ENCODE measurements at regions not wholly inside any gene's neighbourhood (a gene's known extent, or its start where the extent isn't known, plus 50 kb on each side); places are given as distances from the start of the nearest gene placed in this dataset.

DNA sequence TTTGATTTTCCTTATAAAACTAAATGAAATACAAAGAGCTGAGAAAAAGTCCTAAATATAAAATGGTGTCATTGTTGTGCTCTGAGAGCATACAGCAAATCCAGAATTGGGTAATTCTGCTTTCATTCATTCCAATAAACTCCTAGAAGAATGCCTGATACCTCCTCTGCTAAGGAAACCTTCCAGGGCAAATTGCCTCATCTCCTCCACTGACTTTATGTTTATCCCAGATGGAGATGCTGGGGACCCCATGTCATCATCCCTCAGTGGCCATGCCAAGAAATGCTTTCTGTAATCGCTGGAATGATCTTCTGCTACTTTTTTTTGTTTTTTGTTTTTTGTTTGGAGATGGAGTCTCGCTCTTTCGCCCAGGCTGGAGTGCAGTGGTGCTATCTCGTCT lies 119.3 kb upstream of the PRKCQ start:
- Histone ChIP-seq H3K36me3 (ENCODE audit: control insufficient read depth in 4 of 4, insufficient read depth in 4 of 4, low read length in 3 of 4) (peaks cover 0 to 2% (median 0%) of the 10 kb centered on the region in 4 experiments), H3K4me3 (ENCODE audit: control insufficient read depth in 1 of 7, extremely low read depth in 1 of 7, insufficient read depth in 4 of 7, low read depth in 2 of 7, low read length in 6 of 7) (no peak overlapping the region), H3K4me1 (ENCODE audit: control extremely low read depth in 1 of 4, control insufficient read depth in 4 of 4, insufficient read depth in 4 of 4, low read length in 3 of 4) (no peaks in the 10 kb centered on the region), H3K27me3 (replicated peaks in 2 of 5; ENCODE audit: control insufficient read depth in 4 of 5, insufficient read depth in 5 of 5, low read length in 4 of 5) (peaks cover 0 to 4% (median 0%) of the 10 kb centered on the region in 5 experiments), H3K27ac (ENCODE audit: insufficient read depth in 1 of 2, low read depth in 1 of 2, low read length in 2 of 2, poor library complexity in 1 of 2, severe bottlenecking in 2 of 2) (no peak overlapping the region), H3K9me3 (ENCODE audit: control extremely low read depth in 1 of 5, control insufficient read depth in 4 of 5, insufficient read depth in 2 of 5, low read depth in 1 of 5, low read length in 4 of 5) (no peaks in the 10 kb centered on the region)
- POLR2A ChIA-PET = no interaction called here
- CTCF ChIA-PET = no interaction called here
- WGBS (ENCODE audit: insufficient coverage) = 100% methylated on average over 3 of the region's 4 CpGs
- no peak for DNase-seq

DNA sequence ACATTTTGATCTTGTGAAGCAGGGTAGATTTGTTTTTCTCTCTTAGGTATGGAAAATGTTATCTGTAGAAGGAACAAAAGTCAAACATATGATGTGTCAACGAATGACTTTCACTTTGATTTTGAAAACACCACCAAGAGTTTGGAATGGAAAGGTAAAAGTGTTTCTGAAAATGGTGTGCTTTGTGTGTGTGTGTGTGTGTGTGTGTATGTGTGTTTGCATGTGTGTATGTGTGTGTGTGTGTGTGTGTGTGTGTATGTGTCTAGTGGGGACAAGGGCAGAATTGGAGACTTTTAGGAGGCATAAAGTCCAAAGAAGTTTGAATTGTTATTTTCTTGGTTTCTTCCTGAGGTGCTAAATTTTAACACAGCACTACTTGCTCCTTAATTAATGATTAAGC lies 115.4 kb upstream of the PRKCQ start:
- WGBS (ENCODE audit: insufficient coverage) = 100% methylated on average over 1 of the region's 1 CpG
- DNase-seq = no peak
- no peak overlapping the region for H3K4me3 ChIP-seq (ENCODE audit: control insufficient read depth in 1 of 7, extremely low read depth in 1 of 7, insufficient read depth in 4 of 7, low read depth in 2 of 7, low read length in 6 of 7)
- H3K36me3 ChIP-seq (ENCODE audit: control insufficient read depth in 4 of 4, insufficient read depth in 4 of 4, low read length in 3 of 4) = peaks cover 0 to 2% (median 0%) of the 10 kb centered on the region in 4 experiments
- no peaks in the 10 kb centered on the region for H3K4me1 ChIP-seq (ENCODE audit: control extremely low read depth in 1 of 4, control insufficient read depth in 4 of 4, insufficient read depth in 4 of 4, low read length in 3 of 4)
- no peaks in the 10 kb centered on the region for H3K9me3 ChIP-seq (ENCODE audit: control extremely low read depth in 1 of 5, control insufficient read depth in 4 of 5, insufficient read depth in 2 of 5, low read depth in 1 of 5, low read length in 4 of 5)
- H3K27me3 ChIP-seq (replicated peaks in 2 of 5; ENCODE audit: control insufficient read depth in 4 of 5, insufficient read depth in 5 of 5, low read length in 4 of 5) = peaks cover 0 to 4% (median 0%) of the 10 kb centered on the region in 5 experiments
- ChIA-PET CTCF (interaction anchor here (1.2 to 1.5 kb wide), 2 partner anchors 16 to 28 kb away, joined by 3 to 4 read pairs; no protein-coding TSS in a partner anchor), POLR2A (interaction anchor here (0.6 kb wide), 1 partner anchor 202 kb away, joined by 3 read pairs; no protein-coding TSS in a partner anchor)
- no peak overlapping the region for H3K27ac ChIP-seq (ENCODE audit: insufficient read depth in 1 of 2, low read depth in 1 of 2, low read length in 2 of 2, poor library complexity in 1 of 2, severe bottlenecking in 2 of 2)

DNA sequence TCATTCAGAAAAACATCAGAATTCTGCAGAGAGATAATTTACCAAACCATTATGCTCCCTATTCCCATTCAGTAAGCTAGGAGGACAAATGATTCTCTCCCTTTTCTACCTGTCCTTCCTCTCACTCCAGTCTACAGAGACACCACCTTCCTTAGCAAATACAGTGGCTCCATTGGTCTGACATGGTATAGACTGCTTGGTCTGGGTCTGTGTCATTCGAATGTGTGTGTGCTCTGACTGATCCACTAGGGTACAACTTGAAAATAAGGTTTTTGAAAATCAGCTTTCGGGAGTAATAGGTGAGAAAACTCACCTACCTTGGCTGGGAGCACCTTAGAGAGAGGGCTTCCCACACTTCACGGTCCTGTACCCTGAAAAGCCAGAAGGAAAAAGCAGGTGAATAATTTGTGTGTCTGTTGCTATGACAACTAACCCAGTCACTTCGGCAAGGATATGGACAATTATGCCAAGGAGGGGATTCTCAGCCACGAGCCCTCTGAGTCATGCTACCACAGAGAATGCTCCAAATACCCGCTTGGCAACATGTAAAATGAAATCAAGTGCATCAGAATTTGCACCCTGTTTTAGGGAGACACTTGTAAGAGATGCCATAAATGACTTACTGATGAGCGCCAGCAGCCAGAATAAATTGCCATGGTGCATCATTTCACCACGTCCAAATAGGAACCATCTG lies 114.5 kb upstream of the PRKCQ start:
- no peak overlapping the region for H3K4me3 ChIP-seq (ENCODE audit: control insufficient read depth in 1 of 7, extremely low read depth in 1 of 7, insufficient read depth in 4 of 7, low read depth in 2 of 7, low read length in 6 of 7)
- H3K27ac ChIP-seq (ENCODE audit: insufficient read depth in 1 of 2, low read depth in 1 of 2, low read length in 2 of 2, poor library complexity in 1 of 2, severe bottlenecking in 2 of 2) = no peak overlapping the region
- CTCF ChIA-PET = interaction anchor here (1.5 kb wide), 1 partner anchor 15 kb away, joined by 4 read pairs; no protein-coding TSS in a partner anchor
- DNase-seq = peak in 2 of 3 donors; percentile 17 to 21
- WGBS (ENCODE audit: insufficient coverage) = 87% methylated on average over 7 of the region's 8 CpGs
- POLR2A ChIA-PET = no interaction called here
- H3K9me3 ChIP-seq (ENCODE audit: control extremely low read depth in 1 of 5, control insufficient read depth in 4 of 5, insufficient read depth in 2 of 5, low read depth in 1 of 5, low read length in 4 of 5) = no peaks in the 10 kb centered on the region
- H3K27me3 ChIP-seq (replicated peaks in 2 of 5; ENCODE audit: control insufficient read depth in 4 of 5, insufficient read depth in 5 of 5, low read length in 4 of 5) = peaks cover 0 to 4% (median 0%) of the 10 kb centered on the region in 5 experiments
- no peaks in the 10 kb centered on the region for H3K4me1 ChIP-seq (ENCODE audit: control extremely low read depth in 1 of 4, control insufficient read depth in 4 of 4, insufficient read depth in 4 of 4, low read length in 3 of 4)
- H3K36me3 ChIP-seq (ENCODE audit: control insufficient read depth in 4 of 4, insufficient read depth in 4 of 4, low read length in 3 of 4) = peaks cover 0 to 2% (median 0%) of the 10 kb centered on the region in 4 experiments

DNA sequence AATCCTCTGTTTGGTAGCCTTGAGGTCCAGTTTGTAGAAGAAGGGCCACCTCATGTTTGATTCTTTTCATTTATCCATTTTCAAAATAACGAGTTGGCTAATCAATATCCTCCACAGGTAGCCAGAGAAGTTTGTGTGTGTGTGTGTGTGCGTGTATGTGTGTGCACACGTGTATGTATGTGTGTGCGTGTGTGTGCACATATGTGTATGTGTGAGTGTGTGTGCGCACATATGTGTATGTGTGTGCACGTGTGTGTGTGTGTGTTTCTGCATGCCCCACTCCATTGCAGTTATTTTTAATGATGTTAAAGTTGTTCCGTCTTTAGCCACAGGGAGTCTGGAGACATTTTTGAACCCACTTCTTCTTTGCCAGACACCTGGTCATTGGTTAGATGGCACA lies 112.8 kb upstream of the PRKCQ start:
- Histone ChIP-seq H3K27ac (ENCODE audit: insufficient read depth in 1 of 2, low read depth in 1 of 2, low read length in 2 of 2, poor library complexity in 1 of 2, severe bottlenecking in 2 of 2) (no peak overlapping the region), H3K27me3 (replicated peaks in 2 of 5; ENCODE audit: control insufficient read depth in 4 of 5, insufficient read depth in 5 of 5, low read length in 4 of 5) (no peaks in the 10 kb centered on the region), H3K36me3 (ENCODE audit: control insufficient read depth in 4 of 4, insufficient read depth in 4 of 4, low read length in 3 of 4) (peaks cover 0 to 2% (median 0%) of the 10 kb centered on the region in 4 experiments), H3K4me3 (ENCODE audit: control insufficient read depth in 1 of 7, extremely low read depth in 1 of 7, insufficient read depth in 4 of 7, low read depth in 2 of 7, low read length in 6 of 7) (no peak overlapping the region), H3K9me3 (ENCODE audit: control extremely low read depth in 1 of 5, control insufficient read depth in 4 of 5, insufficient read depth in 2 of 5, low read depth in 1 of 5, low read length in 4 of 5) (no peaks in the 10 kb centered on the region), H3K4me1 (ENCODE audit: control extremely low read depth in 1 of 4, control insufficient read depth in 4 of 4, insufficient read depth in 4 of 4, low read length in 3 of 4) (peaks cover 0 to 3% (median 0%) of the 10 kb centered on the region in 4 experiments)
- WGBS (ENCODE audit: insufficient coverage) = 100% methylated on average over 5 of the region's 7 CpGs
- DNase-seq = no peak
- CTCF ChIA-PET = no interaction called here
- POLR2A ChIA-PET = no interaction called here

DNA sequence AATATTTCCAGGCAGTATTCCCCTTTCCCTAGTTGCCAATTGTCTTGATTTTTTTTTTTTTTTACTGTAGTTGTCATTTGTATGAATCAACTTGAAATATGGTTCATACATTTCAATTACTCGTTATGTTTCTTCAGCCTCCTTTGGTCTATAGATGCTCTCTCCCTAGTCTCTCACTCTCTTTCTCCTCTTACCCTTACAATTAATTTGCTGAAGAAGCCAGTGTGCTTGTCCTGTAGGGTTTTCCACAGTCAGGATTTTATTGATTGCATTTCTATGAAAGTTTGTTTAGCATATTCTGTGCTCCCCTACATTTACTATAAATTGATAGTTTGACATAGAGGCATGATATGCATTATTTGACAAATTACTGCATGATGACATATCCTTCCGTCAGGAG lies 112.0 kb upstream of the PRKCQ start:
- peaks cover 0 to 2% (median 0%) of the 10 kb centered on the region in 4 experiments for H3K36me3 ChIP-seq (ENCODE audit: control insufficient read depth in 4 of 4, insufficient read depth in 4 of 4, low read length in 3 of 4)
- H3K27me3 ChIP-seq (replicated peaks in 2 of 5; ENCODE audit: control insufficient read depth in 4 of 5, insufficient read depth in 5 of 5, low read length in 4 of 5) = no peaks in the 10 kb centered on the region
- H3K4me1 ChIP-seq (ENCODE audit: control extremely low read depth in 1 of 4, control insufficient read depth in 4 of 4, insufficient read depth in 4 of 4, low read length in 3 of 4) = peaks cover 0 to 3% (median 0%) of the 10 kb centered on the region in 4 experiments
- H3K27ac ChIP-seq (ENCODE audit: insufficient read depth in 1 of 2, low read depth in 1 of 2, low read length in 2 of 2, poor library complexity in 1 of 2, severe bottlenecking in 2 of 2) = no peak overlapping the region
- WGBS (ENCODE audit: insufficient coverage) = 83% methylated on average over 1 of the region's 2 CpGs
- CTCF ChIA-PET = no interaction called here
- H3K4me3 ChIP-seq (ENCODE audit: control insufficient read depth in 1 of 7, extremely low read depth in 1 of 7, insufficient read depth in 4 of 7, low read depth in 2 of 7, low read length in 6 of 7) = no peak overlapping the region
- POLR2A ChIA-PET = interaction anchor here (0.7 kb wide), 1 partner anchor 251 kb away, joined by 9 read pairs; no protein-coding TSS in a partner anchor
- no peak for DNase-seq
- H3K9me3 ChIP-seq (ENCODE audit: control extremely low read depth in 1 of 5, control insufficient read depth in 4 of 5, insufficient read depth in 2 of 5, low read depth in 1 of 5, low read length in 4 of 5) = no peaks in the 10 kb centered on the region

DNA sequence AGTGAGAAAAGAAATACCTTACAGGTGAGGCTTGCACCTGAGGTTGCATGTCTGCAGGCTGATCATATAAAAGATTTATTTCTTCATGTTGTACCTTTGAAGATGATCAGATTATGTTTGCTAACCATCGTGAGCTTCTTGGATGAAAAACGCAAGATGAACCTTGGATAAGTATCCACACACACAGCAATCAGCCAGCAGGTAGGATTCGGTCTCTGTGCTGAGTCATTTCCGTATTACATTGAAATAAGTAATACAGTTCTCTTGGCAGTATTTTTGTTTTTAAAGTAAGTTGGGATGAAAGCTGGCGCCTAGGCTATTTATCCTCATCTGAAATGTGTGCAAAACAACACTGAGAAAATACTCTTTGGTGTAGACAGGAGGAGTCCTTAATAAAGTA lies 109.0 kb upstream of the PRKCQ start:
- Histone ChIP-seq H3K4me3 (ENCODE audit: control insufficient read depth in 1 of 7, extremely low read depth in 1 of 7, insufficient read depth in 4 of 7, low read depth in 2 of 7, low read length in 6 of 7) (no peak overlapping the region), H3K36me3 (ENCODE audit: control insufficient read depth in 4 of 4, insufficient read depth in 4 of 4, low read length in 3 of 4) (no peaks in the 10 kb centered on the region), H3K27me3 (replicated peaks in 2 of 5; ENCODE audit: control insufficient read depth in 4 of 5, insufficient read depth in 5 of 5, low read length in 4 of 5) (no peaks in the 10 kb centered on the region), H3K27ac (ENCODE audit: insufficient read depth in 1 of 2, low read depth in 1 of 2, low read length in 2 of 2, poor library complexity in 1 of 2, severe bottlenecking in 2 of 2) (no peak overlapping the region), H3K9me3 (ENCODE audit: control extremely low read depth in 1 of 5, control insufficient read depth in 4 of 5, insufficient read depth in 2 of 5, low read depth in 1 of 5, low read length in 4 of 5) (no peaks in the 10 kb centered on the region), H3K4me1 (ENCODE audit: control extremely low read depth in 1 of 4, control insufficient read depth in 4 of 4, insufficient read depth in 4 of 4, low read length in 3 of 4) (peaks cover 0 to 3% (median 0%) of the 10 kb centered on the region in 4 experiments)
- 73% methylated on average over 3 of the region's 5 CpGs for WGBS (ENCODE audit: insufficient coverage)
- DNase-seq = peak in 2 of 3 donors; percentile 25 to 40
- ChIA-PET CTCF (interaction anchor here (1.8 kb wide), 1 partner anchor 10 kb away, joined by 7 read pairs; no protein-coding TSS in a partner anchor), POLR2A (no interaction called here)

DNA sequence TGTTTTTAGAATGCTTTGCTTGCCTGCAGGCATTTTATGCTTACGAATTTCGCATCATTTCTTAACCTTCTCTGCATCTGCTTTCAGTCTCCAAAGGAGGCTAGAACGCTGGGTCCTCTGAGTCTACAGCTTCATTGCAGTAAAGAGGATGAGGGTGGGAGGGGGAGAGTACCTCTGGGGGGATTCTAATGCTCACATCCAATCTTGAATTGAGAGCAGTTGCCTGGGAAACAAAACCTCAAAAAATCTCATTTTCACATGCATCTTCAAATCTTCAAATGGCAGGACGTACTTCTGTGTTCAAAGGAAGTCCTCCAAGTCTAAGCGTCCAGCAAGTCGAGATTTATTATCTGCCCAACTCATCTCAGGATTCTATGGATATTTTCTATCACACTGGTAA lies 100.7 kb upstream of the PRKCQ start:
- POLR2A ChIA-PET = no interaction called here
- DNase-seq = no peak
- CTCF ChIA-PET = interaction anchor here (1.8 to 6.5 kb wide), 3 partner anchors 10 to 265 kb away, joined by 9 to 49 read pairs (median 10); no protein-coding TSS in a partner anchor
- Histone ChIP-seq H3K4me3 (ENCODE audit: control insufficient read depth in 1 of 7, extremely low read depth in 1 of 7, insufficient read depth in 4 of 7, low read depth in 2 of 7, low read length in 6 of 7) (no peak overlapping the region), H3K9me3 (ENCODE audit: control extremely low read depth in 1 of 5, control insufficient read depth in 4 of 5, insufficient read depth in 2 of 5, low read depth in 1 of 5, low read length in 4 of 5) (no peaks in the 10 kb centered on the region), H3K4me1 (ENCODE audit: control extremely low read depth in 1 of 4, control insufficient read depth in 4 of 4, insufficient read depth in 4 of 4, low read length in 3 of 4) (no peaks in the 10 kb centered on the region), H3K36me3 (ENCODE audit: control insufficient read depth in 4 of 4, insufficient read depth in 4 of 4, low read length in 3 of 4) (no peaks in the 10 kb centered on the region), H3K27ac (ENCODE audit: insufficient read depth in 1 of 2, low read depth in 1 of 2, low read length in 2 of 2, poor library complexity in 1 of 2, severe bottlenecking in 2 of 2) (no peak overlapping the region), H3K27me3 (replicated peaks in 2 of 5; ENCODE audit: control insufficient read depth in 4 of 5, insufficient read depth in 5 of 5, low read length in 4 of 5) (no peaks in the 10 kb centered on the region)
- no CpG with 5 or more reads among the region's 6 CpGs for WGBS (ENCODE audit: insufficient coverage)

Measured in common myeloid progenitor, CD34-positive (primary cell).